Activated CD8-positive, alpha-beta memory T cell treated with anti-CD3 and anti-CD28 coated beads, Interleukin-2, amount 10 ng/mL, durations not matched to agents 7 days and 5 days (primary cell): ENCODE measurements at regions not wholly inside any gene's neighbourhood (a gene's known extent, or its start where the extent isn't known, plus 50 kb on each side); places are given as distances from the start of the nearest gene placed in this dataset.

Experiments
- ATAC-seq: fragments of 150-1000 bp; cut with Tn5 transposase; one replicate; pipeline ENCODE4 v1.10.0; 2021; ENCODE audit warnings: moderate library complexity
- CTCF ChIA-PET: fragments of 350-600 bp; sonication (Branson Sonifier 250); formaldehyde crosslinking; loops from one replicate; lab custom pipeline; 2021; ENCODE audit warnings: antibody characterized with exemption; lab: Charles Lee
- DNase-seq: peaks from one replicate; pipeline ENCODE4 v3.0.0-alpha.2; 2020
- H3K27ac Mint-ChIP-seq: one replicate; pipeline ENCODE4 v1.8.0; 2021; ENCODE audit warnings: mild to moderate bottlenecking, mixed read lengths
- H3K27me3 Mint-ChIP-seq: one replicate; pipeline ENCODE4 v1.8.0; 2021; ENCODE audit warnings: mixed read lengths
- H3K36me3 Mint-ChIP-seq: one replicate; pipeline ENCODE4 v1.8.0; 2021; ENCODE audit warnings: mild to moderate bottlenecking, mixed read lengths
- H3K4me1 Mint-ChIP-seq: one replicate; pipeline ENCODE4 v1.8.0; 2021; ENCODE audit warnings: mixed read lengths
- H3K4me3 Mint-ChIP-seq: one replicate; pipeline ENCODE4 v1.8.0; 2021; ENCODE audit warnings: mild to moderate bottlenecking, moderate library complexity, mixed read lengths
- H3K9me3 Mint-ChIP-seq: one replicate; pipeline ENCODE4 v1.8.0; 2022; ENCODE audit warnings: low read depth, mixed read lengths

GRCh38 chr13:104196611-104197010 lies 1130.4 kb upstream of the SLC10A2 start:
- Mint-ChIP-seq H3K36me3 (no peaks in the 10 kb centered on the region), H3K27ac (no peak overlapping the region), H3K9me3 (peaks cover 7% of the 10 kb centered on the region), H3K4me3 (no peak overlapping the region), H3K27me3 (no peaks in the 10 kb centered on the region), H3K4me1 (no peaks in the 10 kb centered on the region)
- CTCF ChIA-PET: no interaction called here
- DNase-seq (no peak), ATAC-seq (no peak)

GRCh38 chr13:104181526-104182231 lies 1115.5 kb upstream of the SLC10A2 start:
- no peak for ATAC-seq

GRCh38 chr13:104170980-104171555 lies 1104.9 kb upstream of the SLC10A2 start:
- H3K36me3 Mint-ChIP-seq: no peaks in the 10 kb centered on the region
- no peak overlapping the region for H3K27ac Mint-ChIP-seq
- H3K27me3 Mint-ChIP-seq: no peaks in the 10 kb centered on the region
- no peak for ATAC-seq
- H3K9me3 Mint-ChIP-seq: no peaks in the 10 kb centered on the region
- H3K4me1 Mint-ChIP-seq: no peaks in the 10 kb centered on the region
- H3K4me3 Mint-ChIP-seq: no peak overlapping the region
- CTCF ChIA-PET: no interaction called here
- no peak for DNase-seq

More at GRCh38 chr13:104181526-104182231, 1115.5 kb upstream of the SLC10A2 start:
- no peaks in the 10 kb centered on the region for H3K36me3 Mint-ChIP-seq
- peaks cover 2% of the 10 kb centered on the region for H3K9me3 Mint-ChIP-seq
- CTCF ChIA-PET: no interaction called here
- no peaks in the 10 kb centered on the region for H3K27me3 Mint-ChIP-seq
- no peak overlapping the region for H3K27ac Mint-ChIP-seq
- H3K4me3 Mint-ChIP-seq: no peak overlapping the region
- no peaks in the 10 kb centered on the region for H3K4me1 Mint-ChIP-seq
- no peak for DNase-seq

- Mint-ChIP-seq H3K36me3 (no peaks in the 10 kb centered on the region), H3K4me1 (no peaks in the 10 kb centered on the region), H3K27me3 (no peaks in the 10 kb centered on the region), H3K27ac (no peak overlapping the region), H3K4me3 (no peak overlapping the region), H3K9me3 (peaks cover 5% of the 10 kb centered on the region)
- no peak for ATAC-seq
- CTCF ChIA-PET: no interaction called here
- DNase-seq: no peak
Measured at GRCh38 chr13:104163866-104164630, 1097.8 kb upstream of the SLC10A2 start.

GRCh38 chr13:104160536-104160935 lies 1094.3 kb upstream of the SLC10A2 start:
- no peak overlapping the region for H3K4me3 Mint-ChIP-seq
- DNase-seq (no peak), ATAC-seq (no peak)
- CTCF ChIA-PET: no interaction called here
- H3K36me3 Mint-ChIP-seq: no peaks in the 10 kb centered on the region
- no peaks in the 10 kb centered on the region for H3K4me1 Mint-ChIP-seq
- H3K27ac Mint-ChIP-seq: no peak overlapping the region
- peaks cover 7% of the 10 kb centered on the region for H3K9me3 Mint-ChIP-seq
- no peaks in the 10 kb centered on the region for H3K27me3 Mint-ChIP-seq

GRCh38 chr13:104143760-104144416 lies 1077.7 kb upstream of the SLC10A2 start:
- CTCF ChIA-PET: no interaction called here
- Mint-ChIP-seq H3K27ac (no peak overlapping the region), H3K9me3 (no peaks in the 10 kb centered on the region)

GRCh38 chr13:104140552-104140951 lies 1074.3 kb upstream of the SLC10A2 start:
- no peak for ATAC-seq
- H3K4me1 Mint-ChIP-seq: no peaks in the 10 kb centered on the region
- no peak overlapping the region for H3K4me3 Mint-ChIP-seq
- H3K36me3 Mint-ChIP-seq: no peaks in the 10 kb centered on the region
- CTCF ChIA-PET: no interaction called here
- peaks cover 3% of the 10 kb centered on the region for H3K9me3 Mint-ChIP-seq
- no peaks in the 10 kb centered on the region for H3K27me3 Mint-ChIP-seq
- no peak overlapping the region for H3K27ac Mint-ChIP-seq
- no peak for DNase-seq

More at GRCh38 chr13:104143760-104144416, 1077.7 kb upstream of the SLC10A2 start:
- Mint-ChIP-seq H3K27me3 (no peaks in the 10 kb centered on the region), H3K4me3 (no peak overlapping the region), H3K4me1 (no peaks in the 10 kb centered on the region), H3K36me3 (no peaks in the 10 kb centered on the region)
- DNase-seq (no peak), ATAC-seq (no peak)

- Mint-ChIP-seq H3K4me1 (no peaks in the 10 kb centered on the region), H3K27me3 (no peaks in the 10 kb centered on the region), H3K36me3 (no peaks in the 10 kb centered on the region), H3K9me3 (peaks cover 7% of the 10 kb centered on the region), H3K27ac (no peak overlapping the region), H3K4me3 (no peak overlapping the region)
- no peak for DNase-seq
- ATAC-seq: no peak
- CTCF ChIA-PET: no interaction called here
Measured at GRCh38 chr13:104137416-104137815, 1071.2 kb upstream of the SLC10A2 start.

GRCh38 chr13:104132849-104133248 lies 1066.6 kb upstream of the SLC10A2 start:
- Mint-ChIP-seq H3K27me3 (no peaks in the 10 kb centered on the region), H3K27ac (no peak overlapping the region), H3K4me3 (no peak overlapping the region), H3K4me1 (no peaks in the 10 kb centered on the region), H3K36me3 (no peaks in the 10 kb centered on the region), H3K9me3 (peaks cover 7% of the 10 kb centered on the region)
- DNase-seq: no peak
- CTCF ChIA-PET: no interaction called here
- no peak for ATAC-seq

GRCh38 chr13:104114101-104114500 lies 1047.9 kb upstream of the SLC10A2 start:
- CTCF ChIA-PET: no interaction called here
- no peaks in the 10 kb centered on the region for H3K27me3 Mint-ChIP-seq
- H3K4me3 Mint-ChIP-seq: no peak overlapping the region
- no peak for ATAC-seq
- no peak overlapping the region for H3K27ac Mint-ChIP-seq
- H3K36me3 Mint-ChIP-seq: no peaks in the 10 kb centered on the region
- H3K9me3 Mint-ChIP-seq: peaks cover 5% of the 10 kb centered on the region
- no peaks in the 10 kb centered on the region for H3K4me1 Mint-ChIP-seq
- no peak for DNase-seq

GRCh38 chr13:104111031-104111430 lies 1044.8 kb upstream of the SLC10A2 start:
- Mint-ChIP-seq H3K4me1 (no peaks in the 10 kb centered on the region), H3K36me3 (no peaks in the 10 kb centered on the region), H3K9me3 (peaks cover 5% of the 10 kb centered on the region), H3K27me3 (no peaks in the 10 kb centered on the region), H3K27ac (no peak overlapping the region), H3K4me3 (no peak overlapping the region)
- CTCF ChIA-PET: no interaction called here
- no peak for ATAC-seq
- DNase-seq: no peak

GRCh38 chr13:104106705-104107393 lies 1040.6 kb upstream of the SLC10A2 start:
- Mint-ChIP-seq H3K4me3 (no peak overlapping the region), H3K36me3 (no peaks in the 10 kb centered on the region), H3K27ac (no peak overlapping the region), H3K9me3 (peaks cover 7% of the 10 kb centered on the region), H3K27me3 (no peaks in the 10 kb centered on the region), H3K4me1 (no peaks in the 10 kb centered on the region)
- ATAC-seq (no peak), DNase-seq (no peak)
- CTCF ChIA-PET: interaction anchor here (0.6 kb wide), 1 partner anchor 9 kb away, joined by 3 read pairs; no protein-coding TSS in a partner anchor
